GM21528 (cell line): ENCODE measurements at regions not wholly inside any gene's neighbourhood (a gene's known extent, or its start where the extent isn't known, plus 50 kb on each side); places are given as distances from the start of the nearest gene placed in this dataset.

Source experiments
- ATAC-seq: cut with Tn5 transposase; IDR thresholded peaks from one replicate; pipeline ENCODE4 v1.9.1; 2021; ENCODE audit warnings: mild to moderate bottlenecking, moderate library complexity; ENCODE audit not compliant: unreplicated experiment, low FRiP score

GRCh38 chr1:177793900-177794299 is 176.0 kb downstream of the SEC16B start:
- no peak for ATAC-seq

DNA sequence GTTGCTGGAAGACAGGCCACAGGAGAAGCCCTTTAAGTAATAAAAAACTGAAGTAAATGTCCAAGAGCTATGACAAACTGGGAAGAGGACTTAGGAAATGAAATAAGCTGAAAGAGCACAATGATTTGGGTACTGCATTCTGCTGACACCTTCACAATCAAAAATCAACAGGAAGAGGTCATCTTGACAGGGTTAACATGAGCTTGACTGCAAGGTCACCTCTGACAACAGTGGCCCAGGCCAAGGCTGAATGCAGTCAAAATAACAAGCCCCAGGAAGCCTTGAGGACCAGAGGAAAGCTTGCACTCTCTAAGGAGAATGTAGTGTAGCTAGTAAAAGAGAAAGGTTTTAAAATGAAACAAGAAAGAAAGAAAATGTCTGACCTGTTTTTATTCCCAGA is 179.3 kb downstream of the SEC16B start:
- ATAC-seq, result no peak

DNA sequence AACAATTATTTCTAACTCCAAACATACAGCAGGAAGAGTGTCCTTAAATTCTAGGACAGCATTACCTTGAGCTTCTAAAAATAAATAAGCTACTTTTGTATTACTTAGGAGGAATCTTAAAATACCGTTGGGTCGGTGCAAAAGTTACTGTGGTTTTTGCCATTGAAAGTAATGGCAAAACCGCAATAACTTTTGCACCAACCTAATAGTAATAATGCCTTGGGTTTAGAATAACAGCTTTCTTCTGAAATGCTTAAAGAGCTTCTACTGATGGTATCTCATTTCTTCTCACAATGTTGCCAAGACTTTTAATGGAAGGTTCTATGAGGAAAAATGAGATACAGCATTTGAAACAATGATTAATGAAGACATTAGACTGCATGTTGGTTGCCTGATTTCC is 179.9 kb downstream of the SEC16B start:
- ATAC-seq, result no peak

- ATAC-seq, result no peak
Measured at GRCh38 chr1:177786176-177786745, 183.6 kb downstream of the SEC16B start.

DNA sequence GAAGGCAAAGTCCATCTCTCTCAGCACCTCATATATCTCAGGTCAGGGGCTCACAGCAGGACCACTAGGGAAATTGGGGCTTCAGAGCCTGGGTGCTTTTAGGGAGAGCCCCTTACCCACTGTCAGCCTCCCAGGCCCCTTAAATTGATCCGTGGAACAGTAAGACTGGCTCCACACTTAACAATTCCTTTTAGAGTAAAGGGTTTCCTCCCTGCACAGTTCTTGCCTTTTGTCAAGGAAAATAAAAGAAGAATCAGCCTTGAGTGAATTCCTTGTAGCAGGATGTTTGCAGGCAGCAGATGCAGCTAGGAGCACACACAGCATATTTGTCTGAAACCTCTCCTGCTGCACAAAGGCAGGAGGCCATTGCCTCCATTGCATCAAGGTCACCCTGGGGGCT is 184.9 kb downstream of the SEC16B start:
- no peak for ATAC-seq

DNA sequence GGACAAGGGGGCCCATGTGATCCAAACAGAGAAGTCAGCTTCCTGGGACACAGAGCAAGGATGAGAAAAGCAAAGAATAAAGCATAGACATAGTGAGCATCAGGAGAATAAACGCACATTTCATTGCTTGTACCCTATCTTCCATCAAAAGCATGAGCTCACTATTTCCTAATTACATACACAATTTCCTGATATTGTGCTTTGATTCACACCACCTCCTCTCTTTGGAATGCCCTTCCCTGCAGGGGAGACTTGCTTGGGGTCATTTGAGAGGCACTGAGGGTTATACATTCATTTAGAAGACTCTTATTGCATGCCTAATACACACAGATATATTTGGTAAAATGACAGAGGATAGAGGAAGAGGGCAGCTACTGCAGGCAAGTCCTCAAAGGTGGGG is 185.4 kb downstream of the SEC16B start:
- ATAC-seq, result no peak

- ATAC-seq, result no peak
Measured at GRCh38 chr1:177783051-177783450, 186.8 kb downstream of the SEC16B start.

DNA sequence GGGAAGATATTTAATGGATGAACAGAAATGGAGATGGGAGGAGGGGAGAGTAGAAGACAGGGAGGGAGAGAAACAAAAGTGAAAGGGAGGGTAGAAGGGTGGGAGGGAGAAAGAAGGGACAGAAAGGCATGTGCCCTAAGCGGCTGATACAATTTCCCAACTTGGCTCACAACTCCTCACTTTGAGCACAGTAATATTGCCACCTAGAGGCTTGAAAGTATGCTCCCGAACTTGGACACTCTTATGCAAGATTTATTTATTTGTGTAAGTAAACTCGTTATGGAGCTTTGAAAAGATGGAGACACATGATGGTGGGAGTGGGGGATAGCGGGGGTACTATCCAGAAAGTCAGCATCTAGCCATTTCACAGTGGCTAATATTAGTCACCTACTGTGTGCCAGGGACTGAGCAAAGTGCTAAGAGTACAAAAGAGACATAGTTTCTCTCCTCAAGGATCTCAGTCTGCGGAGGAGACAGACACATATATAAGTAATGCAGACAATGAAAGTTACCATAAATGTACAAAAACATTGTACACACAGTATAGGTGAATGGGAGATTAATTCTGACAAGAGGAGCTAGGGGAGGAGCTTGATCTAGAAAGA is 189.7 kb downstream of the SEC16B start:
- ATAC-seq, result no peak

GRCh38 chr1:177779166-177779965 is 190.5 kb downstream of the SEC16B start:
- ATAC-seq, result no peak

- no peak for ATAC-seq
Measured at GRCh38 chr1:177775924-177776323, 193.9 kb downstream of the SEC16B start.

DNA sequence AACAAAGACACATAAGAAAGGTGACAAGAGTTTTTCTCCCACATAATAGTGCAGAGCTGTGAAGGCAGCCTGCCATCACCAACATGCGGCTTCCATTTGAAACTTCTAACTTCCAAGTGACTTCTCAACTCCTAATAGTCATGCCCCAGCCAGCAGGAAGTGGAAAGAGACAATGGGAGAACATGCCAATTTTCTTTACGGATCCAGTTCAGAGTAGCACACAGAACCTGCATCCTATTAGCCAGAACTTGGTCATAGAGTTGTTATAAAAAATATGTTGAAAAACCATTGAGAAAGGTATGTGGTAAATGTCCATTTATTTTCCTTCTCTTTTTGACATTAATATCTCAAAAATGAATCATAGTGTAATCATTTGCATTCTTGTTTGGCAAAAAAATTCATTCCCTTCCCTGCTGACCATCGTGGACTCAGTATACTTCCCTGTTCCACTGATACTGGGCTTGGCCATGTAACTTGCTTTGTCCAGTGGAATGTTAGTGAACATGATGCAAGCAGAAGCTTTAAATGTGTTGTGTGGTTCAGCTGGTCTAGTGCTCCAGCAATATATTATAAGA is 197.4 kb downstream of the SEC16B start:
- no peak for ATAC-seq

- ATAC-seq, result no peak
Measured at GRCh38 chr1:177771688-177772087, 198.2 kb downstream of the SEC16B start.

GRCh38 chr1:177770096-177770495 is 199.8 kb downstream of the SEC16B start:
- ATAC-seq, result no peak

DNA sequence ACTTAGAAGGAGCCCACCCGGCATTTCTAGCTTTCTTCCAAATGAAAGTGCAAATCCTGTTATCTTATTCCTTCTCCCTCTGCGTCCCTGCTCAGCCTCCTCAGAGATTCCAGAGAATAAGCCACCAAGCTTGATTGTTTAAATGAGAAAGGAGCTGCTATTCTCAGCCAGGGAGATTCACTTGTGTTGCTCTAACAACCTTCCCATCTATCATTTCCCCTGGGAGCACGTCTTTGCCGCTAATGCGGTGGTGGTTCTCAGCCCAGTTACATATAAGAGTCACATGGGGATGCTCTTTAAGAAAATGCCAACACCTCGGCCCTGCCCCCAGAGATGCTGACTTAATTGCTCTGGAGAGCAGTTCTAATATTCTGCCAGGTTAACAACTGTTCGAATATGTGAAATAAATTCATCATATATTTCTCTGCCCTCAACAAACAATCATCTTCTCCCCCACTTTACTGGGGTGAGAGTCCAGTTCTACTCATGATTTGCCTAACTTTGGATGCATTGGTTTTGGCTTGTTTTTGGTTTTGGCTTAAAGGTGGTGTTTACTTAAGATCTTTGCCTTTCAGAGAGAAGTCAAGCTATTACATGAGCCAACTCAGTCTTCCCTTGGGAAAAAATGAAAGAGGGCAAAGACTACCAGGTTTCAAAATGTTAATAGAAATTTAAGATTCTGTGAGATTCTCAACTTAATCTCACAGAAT is 213.9 kb downstream of the SEC16B start:
- no peak for ATAC-seq

DNA sequence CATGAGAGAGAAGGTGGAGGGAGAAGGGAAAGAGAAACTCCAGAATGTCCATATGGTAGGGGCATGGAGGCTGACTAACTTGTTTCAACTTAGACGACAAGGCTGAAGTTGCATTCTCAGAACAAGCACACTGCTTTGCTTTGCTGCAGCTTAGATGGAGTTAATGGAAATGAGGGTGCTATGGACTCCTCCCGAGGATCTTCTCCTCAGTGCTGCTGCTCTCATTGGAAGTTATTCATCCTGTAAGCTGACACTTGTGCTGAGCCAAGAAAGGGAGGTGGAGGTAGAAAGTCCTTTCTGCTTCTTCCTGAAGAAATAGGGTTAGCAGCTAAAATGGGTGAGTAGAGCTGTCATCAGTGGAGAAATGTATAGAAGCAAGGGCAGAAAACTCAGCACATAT is 215.3 kb downstream of the SEC16B start:
- ATAC-seq, result no peak

DNA sequence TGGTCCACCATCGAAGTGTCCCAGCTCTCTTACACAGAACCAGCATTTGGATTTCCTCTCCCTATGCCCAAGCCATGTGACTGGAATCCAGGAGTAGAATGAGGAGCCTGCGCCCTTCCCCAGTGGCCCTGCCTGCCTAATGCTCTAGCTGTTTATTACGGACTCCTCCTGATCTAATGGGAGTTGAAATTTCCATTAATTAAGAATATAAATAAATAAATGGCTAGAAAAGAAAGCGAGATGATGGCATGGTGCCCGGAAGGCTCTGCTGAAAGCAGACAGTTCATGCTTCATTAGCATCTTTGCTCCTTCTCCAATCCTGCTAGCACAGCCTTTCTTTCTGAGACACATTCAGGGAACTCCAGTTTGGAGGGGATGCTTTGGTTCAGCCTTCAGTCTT is 216.2 kb downstream of the SEC16B start:
- ATAC-seq, result no peak

- no peak for ATAC-seq
Measured at GRCh38 chr1:177748080-177748801, 221.6 kb downstream of the SEC16B start.

GRCh38 chr1:177746155-177746554 is 223.7 kb downstream of the SEC16B start:
- ATAC-seq, result no peak

- no peak for ATAC-seq
Measured at GRCh38 chr1:177744906-177745305, 225.0 kb downstream of the SEC16B start.

DNA sequence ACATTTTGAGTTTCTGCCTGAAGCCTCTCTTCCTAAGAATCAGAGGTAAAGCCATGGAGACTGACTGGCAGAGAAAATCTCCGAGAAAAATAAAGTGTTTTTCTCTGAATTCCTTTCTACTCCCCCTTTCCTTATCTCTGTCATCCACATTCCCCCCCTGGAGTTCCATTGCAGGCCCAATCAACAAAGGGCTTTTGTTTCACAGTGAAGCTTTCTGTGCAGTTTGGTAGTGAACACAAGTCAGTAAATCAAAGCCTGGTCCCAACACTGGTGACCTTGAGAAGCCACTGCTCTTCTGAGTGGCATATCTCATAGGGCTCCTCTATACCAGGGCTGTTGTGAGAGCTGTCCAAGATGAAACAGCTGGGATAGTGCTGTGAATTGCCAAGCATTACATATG is 228.4 kb downstream of the SEC16B start:
- ATAC-seq, result no peak
